NCI-H2171 treated with DMSO at 0.1 percent for 48 hours (cell line): ENCODE measurements at regions not wholly inside any gene's neighbourhood (a gene's known extent, or its start where the extent isn't known, plus 50 kb on each side); places are given as distances from the start of the nearest gene placed in this dataset.
"Not testable (repeated sequence)": the region's sequence is repeated elsewhere in the genome, so short reads cannot be mapped to it uniquely, and the experiment has no call there.

Experiments used
- DNase-seq: peaks from one replicate; lab custom pipeline; 2025; lab: John Stamatoyannopoulos, UW

- no peak for DNase-seq
Observed at GRCh38 chr13:81142306-81142999, 801.5 kb upstream of the SPRY2 start.

- no peak for DNase-seq
Observed at GRCh38 chr13:81140675-81141074, 799.7 kb upstream of the SPRY2 start.

- no peak for DNase-seq
Observed at GRCh38 chr13:81139987-81140386, 799.1 kb upstream of the SPRY2 start.

DNA sequence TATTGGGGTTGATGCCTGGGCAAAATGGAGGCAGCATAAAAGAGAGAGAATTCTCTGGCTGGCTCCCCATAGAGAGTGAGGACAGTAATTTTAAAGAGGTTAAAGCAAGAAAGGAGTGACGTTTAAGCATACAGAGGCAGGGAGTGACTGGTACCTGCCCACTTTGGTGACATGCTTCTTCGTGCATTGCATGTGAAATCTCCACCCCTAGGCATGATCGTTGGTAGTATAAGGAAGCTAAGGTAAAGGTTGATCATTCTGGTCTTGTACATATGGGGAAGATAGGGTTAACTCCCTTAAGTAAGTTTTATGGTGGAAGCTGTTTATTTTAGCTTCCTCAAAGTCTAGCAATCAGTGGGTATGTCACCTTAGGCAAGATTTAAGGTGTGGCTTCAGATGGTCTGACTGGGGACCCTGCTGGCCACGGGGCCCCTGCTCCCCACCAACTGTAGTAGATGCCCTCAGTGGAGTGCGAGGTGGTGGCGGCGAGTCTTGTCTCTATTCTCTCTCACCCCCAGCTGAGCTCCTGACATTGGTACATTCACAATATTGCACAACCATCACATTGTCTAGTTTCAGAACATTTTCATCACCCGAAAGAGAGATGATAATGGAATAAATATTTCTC lies 797.5 kb upstream of the SPRY2 start:
- DNase-seq: no peak

DNA sequence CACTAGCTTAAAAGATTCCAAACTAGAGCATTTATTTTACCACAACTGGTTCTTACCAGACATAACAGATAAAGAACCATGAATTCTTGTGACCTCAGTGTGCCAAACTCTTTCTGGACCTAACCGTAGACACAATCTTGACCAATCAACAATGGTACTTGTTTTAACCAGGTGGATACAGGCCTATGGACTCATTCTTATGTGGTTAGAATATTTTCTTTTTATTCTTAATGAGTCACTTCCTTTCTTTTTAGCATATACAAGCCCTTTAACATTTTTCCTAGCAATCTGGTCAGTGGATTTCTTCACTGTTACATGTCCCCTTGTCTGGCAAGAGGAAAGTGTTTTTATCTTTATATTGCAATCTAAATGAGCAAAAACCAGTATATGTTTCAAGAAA lies 792.1 kb upstream of the SPRY2 start:
- DNase-seq: no peak

DNA sequence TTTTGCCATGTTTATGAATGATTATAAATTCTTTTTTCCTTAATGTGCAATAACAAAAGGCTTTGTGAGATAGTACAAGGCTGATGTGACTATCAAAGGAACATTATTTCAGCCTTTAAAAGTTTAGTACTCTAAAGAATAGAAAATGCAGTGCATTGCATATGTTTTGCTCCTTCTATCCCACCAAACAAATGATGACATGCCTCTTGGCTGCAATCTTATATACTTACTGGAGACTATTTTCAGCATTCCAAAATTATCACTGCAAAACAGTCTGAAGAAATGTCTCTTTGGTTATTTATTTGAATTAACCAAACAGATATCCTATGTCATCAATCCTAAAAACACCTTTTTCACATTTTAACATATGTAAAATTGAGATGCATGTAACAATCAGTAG lies 776.5 kb upstream of the SPRY2 start:
- no peak for DNase-seq

GRCh38 chr13:81116461-81117282 lies 775.7 kb upstream of the SPRY2 start:
- DNase-seq: no peak

- no peak for DNase-seq
Observed at GRCh38 chr13:81109026-81109425, 768.1 kb upstream of the SPRY2 start.

GRCh38 chr13:81106348-81106747 lies 765.4 kb upstream of the SPRY2 start:
- DNase-seq: no peak

DNA sequence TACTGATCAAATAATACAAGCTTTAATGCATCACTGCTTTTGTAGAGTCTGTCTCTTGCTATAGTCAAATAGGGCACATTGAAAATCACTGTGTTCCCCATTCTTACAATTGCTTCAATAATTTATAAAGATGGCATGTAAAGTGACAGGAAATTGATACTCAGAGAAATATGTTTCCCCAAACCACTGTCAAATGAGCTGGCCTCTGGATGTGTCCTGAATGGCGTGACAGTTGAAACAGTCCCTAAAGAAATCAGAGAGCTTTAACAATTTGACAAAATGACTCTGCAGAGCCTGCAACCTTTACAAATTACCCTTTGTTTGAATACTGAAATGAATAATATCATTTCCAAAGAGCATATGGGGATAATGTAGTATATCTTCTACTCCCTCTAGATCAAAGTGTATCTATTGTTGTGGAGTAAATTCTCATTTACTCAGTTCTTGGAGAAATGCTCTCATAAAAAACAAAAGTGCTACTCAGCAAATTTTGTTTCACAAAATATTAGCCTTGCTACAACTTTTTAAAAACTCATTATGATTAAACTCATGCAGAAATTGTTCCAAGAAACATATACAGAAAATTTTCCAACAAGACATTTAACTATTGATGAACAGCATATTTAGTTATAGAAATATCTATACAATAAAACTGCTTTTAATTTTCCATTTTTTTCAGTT lies 763.2 kb upstream of the SPRY2 start:
- no peak for DNase-seq

- DNase-seq: not testable (repeated sequence)
Observed at GRCh38 chr13:81102066-81102465, 761.1 kb upstream of the SPRY2 start.

- DNase-seq: no peak
Observed at GRCh38 chr13:81089371-81090157, 748.6 kb upstream of the SPRY2 start.

DNA sequence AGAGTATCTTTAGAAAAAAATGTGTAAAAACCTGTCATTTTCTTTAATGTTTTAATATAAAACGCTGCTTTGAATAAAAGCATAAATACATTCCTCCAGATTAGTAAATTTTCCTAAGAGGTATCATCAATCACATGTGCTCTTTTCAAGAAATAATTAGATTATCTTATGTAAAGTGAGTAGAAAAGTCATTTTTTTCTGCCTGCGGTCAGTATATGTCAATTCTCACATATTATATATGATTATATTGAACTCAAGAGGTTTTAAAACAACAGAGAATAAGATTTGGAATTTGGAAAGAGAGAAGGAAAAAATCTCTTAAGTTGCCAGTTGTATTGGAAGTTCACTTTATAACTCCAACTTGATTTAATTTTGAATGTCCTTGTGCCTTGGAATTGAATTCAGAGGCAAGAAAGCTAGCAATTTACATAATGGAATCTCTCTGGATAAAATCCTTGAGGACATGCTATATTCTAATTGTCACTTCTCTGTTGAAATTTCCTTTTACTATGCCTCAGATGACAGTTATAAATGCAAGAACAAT lies 740.1 kb upstream of the SPRY2 start:
- DNase-seq: no peak

DNA sequence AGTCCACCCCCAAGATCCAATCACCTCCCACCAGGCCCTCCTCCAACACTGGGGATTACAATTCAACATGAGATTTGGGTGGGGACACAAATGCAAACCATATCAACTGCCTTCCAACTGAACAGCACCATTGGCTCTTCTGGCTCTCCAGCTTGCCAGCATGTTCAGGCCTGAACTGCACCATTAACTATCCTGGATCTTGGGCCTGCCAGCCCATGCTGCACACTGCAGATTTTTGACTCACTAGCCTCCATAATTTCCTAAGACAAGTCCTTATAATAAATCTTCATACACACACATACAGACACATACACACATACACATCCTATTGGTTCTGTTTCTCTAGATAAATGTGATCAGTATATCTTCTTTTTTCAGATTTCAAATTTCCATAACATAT lies 737.1 kb upstream of the SPRY2 start:
- no peak for DNase-seq

DNA sequence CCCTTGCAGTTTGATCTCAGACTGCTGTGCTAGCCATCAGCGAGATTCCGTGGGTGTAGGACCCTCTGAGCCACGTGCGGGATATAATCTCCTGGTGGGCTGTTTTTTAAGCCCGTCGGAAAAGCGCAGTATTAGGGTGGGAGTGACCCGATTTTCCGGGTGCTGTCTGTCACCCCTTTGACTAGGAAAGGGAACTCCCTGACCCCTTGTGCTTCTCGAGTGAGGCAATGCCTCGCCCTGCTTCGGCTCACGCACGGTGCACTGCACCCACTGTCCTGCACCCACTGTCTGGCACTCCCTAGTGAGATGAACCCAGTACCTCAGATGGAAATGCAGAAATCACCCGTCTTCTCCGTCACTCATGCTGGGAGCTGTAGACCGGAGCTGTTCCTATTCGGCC lies 728.9 kb upstream of the SPRY2 start:
- DNase-seq: not testable (repeated sequence)

DNA sequence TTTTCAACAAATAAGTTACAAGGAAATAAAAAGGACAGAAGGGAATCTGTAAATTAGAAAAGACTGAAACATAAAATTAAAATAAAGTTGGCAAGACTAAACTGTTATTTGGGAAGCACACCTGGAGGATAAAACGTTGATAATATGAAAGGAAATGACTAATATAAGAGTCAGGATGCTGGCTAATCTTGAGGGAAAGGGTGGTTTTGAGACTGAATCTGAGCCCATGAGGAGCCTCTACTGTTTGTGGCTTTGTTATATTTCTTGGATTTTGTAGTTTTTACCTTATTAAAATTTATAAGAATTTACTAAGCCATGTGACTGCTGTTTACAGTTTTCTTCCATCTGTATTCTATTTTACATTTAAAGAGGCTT lies 718.0 kb upstream of the SPRY2 start:
- DNase-seq: no peak

DNA sequence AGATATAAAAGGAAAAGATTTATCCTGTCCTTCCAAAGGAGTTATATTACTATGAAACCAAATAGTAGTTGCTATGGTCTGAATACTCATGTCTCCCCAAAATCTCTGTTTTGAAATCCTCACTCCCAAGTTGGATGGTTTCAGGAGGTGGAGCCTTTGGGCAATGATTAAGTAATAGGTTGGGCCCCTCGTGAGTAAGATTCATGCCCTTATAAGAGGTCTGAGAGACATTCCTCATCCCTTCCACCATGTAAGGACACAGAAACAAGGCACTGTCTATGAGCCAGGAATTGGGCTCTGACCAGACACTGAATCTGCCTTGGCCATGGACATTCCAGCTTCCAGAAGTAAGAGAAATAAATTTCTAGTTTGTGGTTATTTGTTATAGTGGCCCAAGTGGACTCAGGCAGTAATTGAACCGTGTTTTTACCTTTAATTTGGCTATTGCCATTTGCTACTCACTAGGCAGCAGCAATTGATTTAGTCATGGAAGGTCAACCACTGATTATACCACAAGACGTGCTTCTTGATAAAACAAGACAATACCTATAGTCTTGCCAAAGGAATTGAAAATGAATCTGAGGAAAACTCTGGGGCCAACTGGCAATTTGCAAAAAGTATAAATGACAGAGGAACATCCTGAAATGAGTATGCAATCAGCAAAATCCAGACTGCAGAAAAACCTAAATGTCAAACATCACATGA lies 717.4 kb upstream of the SPRY2 start:
- no peak for DNase-seq

DNA sequence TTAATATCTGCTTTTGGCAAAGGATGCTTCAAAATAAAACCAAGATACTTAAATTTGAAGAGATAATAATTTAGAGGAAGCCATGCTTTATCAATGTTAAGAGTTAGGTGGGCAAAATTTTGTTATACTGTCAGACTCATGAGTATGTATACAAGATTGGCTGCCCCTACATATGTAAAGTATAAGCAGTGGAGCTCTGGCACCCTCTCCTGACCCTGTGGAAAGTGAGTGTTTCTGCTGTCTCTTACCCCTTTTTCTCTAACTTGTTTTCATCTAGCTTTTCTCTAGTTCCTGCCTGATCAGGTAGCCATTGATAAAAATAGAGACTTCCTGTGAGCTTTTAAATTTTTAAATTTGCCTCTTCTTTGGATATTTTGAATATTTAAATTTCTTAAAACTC lies 710.9 kb upstream of the SPRY2 start:
- DNase-seq: no peak

DNA sequence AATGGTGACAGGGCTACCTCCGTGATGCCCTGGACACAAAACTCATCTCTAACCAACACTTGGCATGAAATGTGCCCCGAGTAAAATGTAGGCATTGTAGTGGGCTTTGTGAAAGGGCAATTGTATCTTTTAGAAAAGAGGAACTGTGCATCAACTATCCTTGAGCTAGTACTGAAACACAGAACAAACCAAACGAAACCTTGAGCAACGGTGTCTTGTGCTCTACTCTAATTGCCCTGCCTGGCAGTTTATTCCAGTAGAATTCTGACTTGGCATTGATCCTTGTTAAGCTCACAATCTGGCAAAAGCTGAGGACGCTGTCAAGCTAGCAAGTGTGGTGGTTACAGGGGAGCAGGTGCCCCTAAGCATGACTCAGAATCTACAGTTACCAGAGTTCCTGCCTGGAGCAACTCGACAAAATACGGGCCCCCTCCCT lies 707.1 kb upstream of the SPRY2 start:
- DNase-seq: no peak

- DNase-seq: no peak
Observed at GRCh38 chr13:81041761-81042160, 700.8 kb upstream of the SPRY2 start.

DNA sequence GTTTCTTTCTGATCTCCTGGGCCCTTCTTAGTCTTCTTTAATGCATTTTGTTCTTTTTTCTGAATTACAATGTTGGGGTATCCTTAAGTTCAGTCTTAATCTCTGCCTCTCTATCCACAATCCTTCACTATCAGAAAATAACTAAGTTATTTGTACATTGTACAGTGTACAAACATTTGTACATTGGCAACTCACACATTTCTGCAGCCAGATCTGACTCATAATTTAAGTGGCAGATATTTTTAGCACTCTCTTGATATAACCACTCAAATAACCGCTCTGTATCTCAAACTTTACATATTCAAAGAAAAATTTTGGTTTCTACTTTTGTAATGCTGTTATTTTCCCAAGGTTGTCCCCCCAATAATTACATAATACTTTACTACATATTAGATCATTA lies 691.1 kb upstream of the SPRY2 start:
- no peak for DNase-seq
